Endothelial cell of umbilical vein (primary cell): ENCODE measurements at regions not wholly inside any gene's neighbourhood (a gene's known extent, or its start where the extent isn't known, plus 50 kb on each side); places are given as distances from the start of the nearest gene placed in this dataset.

ENCODE experiments used
- BruUV-seq: library from RNA; stranded (reverse); fragments of 400-500 nt; replicated peaks from 2 replicates; lab custom pipeline; 2021; lab: Mats Ljungman, UMichigan
- CTCF ChIA-PET: fragments of 300-600, 350-600 bp; sonication (Branson Sonifier 250); formaldehyde crosslinking; loops from one replicate; lab custom pipeline; 2021; ENCODE audit warnings: antibody characterized with exemption, inconsistent platforms; lab: Charles Lee
- POLR2A ChIA-PET: fragments of 300-600, 350-600 bp; sonication (Branson Sonifier 250); formaldehyde crosslinking; loops from one replicate; lab custom pipeline; 2021; ENCODE audit warnings: antibody characterized with exemption, inconsistent platforms; lab: Charles Lee
- DNase-seq: peaks from one replicate; pipeline ENCODE4 v3.0.0-alpha.2; 2011; ENCODE audit warnings: low read depth, low spot score
- FAIRE-seq: peaks from 2 replicates; lab custom pipeline; 2011; peaks lifted over from hg19 to GRCh38; lab: Jason Lieb, UNC
- H2AFZ ChIP-seq: 2 replicates; pipeline ENCODE4 v1.6.0; 2012; ENCODE audit warnings: low read depth, low read length, control low read depth, inconsistent platforms
- H3K27ac ChIP-seq: 2 replicates; pipeline ENCODE4 v1.5.1; 2011; ENCODE audit warnings: low read depth, mild to moderate bottlenecking, control low read depth, low read length, moderate library complexity; ENCODE audit not compliant: insufficient read depth
- H3K27me3 ChIP-seq, 2 experiments: 2 replicates each; pipeline versions ENCODE4 v1.6.0 to v1.6.1; 2011; ENCODE audit warnings: low read length in 2 of 2, mixed read lengths in 1 of 2; ENCODE audit not compliant: control insufficient read depth in 2 of 2, insufficient read depth in 2 of 2
- H3K36me3 ChIP-seq, 2 experiments: 2 replicates in 1 of 2; 3 replicates in 1 of 2; pipeline ENCODE4 v1.5.1; 2011; ENCODE audit warnings: low read length in 2 of 2, mild to moderate bottlenecking in 1 of 2, moderate library complexity in 1 of 2; ENCODE audit not compliant: control insufficient read depth in 2 of 2, insufficient read depth in 2 of 2; ENCODE audit errors: extremely low read depth in 1 of 2
- H3K4me1 ChIP-seq: 3 replicates; pipeline ENCODE4 v1.5.1; 2011; ENCODE audit warnings: mild to moderate bottlenecking, low read length; ENCODE audit not compliant: control insufficient read depth, insufficient read depth; ENCODE audit errors: extremely low read depth
- H3K4me2 ChIP-seq: 2 replicates; pipeline ENCODE4 v1.6.1; 2011; ENCODE audit warnings: low read length, control low read depth, mixed read lengths; ENCODE audit not compliant: insufficient read depth
- H3K4me3 ChIP-seq, 3 experiments: fragments of 200-600 bp in 1 of 3; sonication (generic), shearing (Covaris generic) in 1 of 3; replicated peaks in 1 of 3; 2 replicates each; pipeline ENCODE4 v1.5.1; 2011 to 2016; ENCODE audit warnings: control low read depth in 3 of 3, low read length in 3 of 3, mild to moderate bottlenecking in 2 of 3, inconsistent platforms in 1 of 3, low read depth in 1 of 3, moderate library complexity in 1 of 3; ENCODE audit not compliant: insufficient read depth in 1 of 3
- H3K79me2 ChIP-seq: 2 replicates; pipeline ENCODE4 v1.6.0; 2012; ENCODE audit warnings: low read length, inconsistent platforms; ENCODE audit not compliant: control insufficient read depth, insufficient read depth
- H3K9ac ChIP-seq: replicated peaks from 2 replicates; pipeline ENCODE3; 2011; ENCODE audit warnings: low read length, control low read depth; ENCODE audit not compliant: insufficient read depth; ENCODE audit errors: extremely low read depth
- H3K9me1 ChIP-seq: replicated peaks from 3 replicates; pipeline ENCODE4 v1.6.0; 2011; ENCODE audit warnings: mild to moderate bottlenecking, low read length; ENCODE audit not compliant: control insufficient read depth, insufficient read depth; ENCODE audit errors: extremely low read depth
- H3K9me3 ChIP-seq: replicated peaks from 2 replicates; pipeline ENCODE4 v1.5.1; 2012; ENCODE audit warnings: low read length, inconsistent platforms; ENCODE audit not compliant: control insufficient read depth, insufficient read depth
- H4K20me1 ChIP-seq: replicated peaks from 2 replicates; pipeline ENCODE3; 2011; ENCODE audit warnings: mild to moderate bottlenecking, low read length; ENCODE audit not compliant: control insufficient read depth, insufficient read depth; ENCODE audit errors: extremely low read depth
- CTCF ChIP-seq, 2 donors: IDR thresholded peaks; 1 replicate in 1 of 2; 2 replicates in 1 of 2; pipeline ENCODE4 v1.5.1; 2011; ENCODE audit warnings: low read length in 2 of 2, mild to moderate bottlenecking in 2 of 2, moderate library complexity in 2 of 2, control low read depth in 1 of 2, inconsistent platforms in 1 of 2, low read depth in 1 of 2; ENCODE audit not compliant: insufficient read depth in 1 of 2; ENCODE audit errors: extremely low read depth in 1 of 2
- EZH2 ChIP-seq: IDR thresholded peaks from 2 replicates; pipeline ENCODE4 v1.6.1; 2012; ENCODE audit warnings: borderline replicate concordance, low read depth, mild to moderate bottlenecking, moderate library complexity, low read length, inconsistent platforms; ENCODE audit not compliant: severe bottlenecking
- FOS ChIP-seq: IDR thresholded peaks from 2 replicates; pipeline ENCODE4 v1.6.1; 2011; ENCODE audit warnings: mild to moderate bottlenecking, low read length, moderate library complexity, borderline replicate concordance; ENCODE audit not compliant: insufficient read depth
- GATA2 ChIP-seq: IDR thresholded peaks from 2 replicates; pipeline ENCODE4 v1.7.0; 2011; ENCODE audit warnings: low read depth, mild to moderate bottlenecking, moderate library complexity, mixed read lengths, low read length; ENCODE audit not compliant: insufficient read length, insufficient read depth
- JUN ChIP-seq: IDR thresholded peaks from 2 replicates; pipeline ENCODE4 v1.6.1; 2011; ENCODE audit warnings: borderline replicate concordance, low read depth; ENCODE audit not compliant: insufficient read length, insufficient read depth
- MAX ChIP-seq: IDR thresholded peaks from 2 replicates; pipeline ENCODE4 v1.6.1; 2011; ENCODE audit not compliant: insufficient read depth, insufficient read length
- MYC ChIP-seq: IDR thresholded peaks from one replicate; pipeline ENCODE4 v1.6.1; 2011; ENCODE audit warnings: mild to moderate bottlenecking, low read depth, low read length
- POLR2A ChIP-seq: IDR thresholded peaks from 2 replicates; pipeline ENCODE4 v1.6.1; 2012; ENCODE audit warnings: low read depth, mild to moderate bottlenecking, control low read depth, low read length
- POLR2AphosphoS5 ChIP-seq: IDR thresholded peaks from 2 replicates; pipeline ENCODE4 v1.6.1; 2012; ENCODE audit warnings: low read depth, mild to moderate bottlenecking, control low read depth, low read length, moderate library complexity; ENCODE audit not compliant: insufficient read depth
- dilution Hi-C: fragments of 300-500 bp; cut with MboI; formaldehyde crosslinking; loops from one replicate; pipeline ENCODE4 v1.15.0; 2019; ENCODE audit warnings: low sequenced_read_pairs; ENCODE audit not compliant: extremely low pct_ligation_motif_present
- intact Hi-C: fragments of 100-400 bp; cut with micrococcal nuclease; formaldehyde crosslinking; loops from one replicate; pipeline ENCODE4 v1.10.0; 2022

GRCh38 chr7:113722006-113722405, 196.8 kb downstream of the PPP1R3A start:
- no TSS peak for BruUV-seq
- CTCF ChIA-PET, result interaction anchor here (1.2 kb wide), 1 partner anchor 11 kb away, joined by 5 read pairs; no protein-coding TSS in a partner anchor
- H3K36me3 ChIP-seq, result no peaks in the 10 kb centered on the region
- dilution Hi-C loops, result no loop called here
- intact Hi-C loops, result no loop called here
- no peak for DNase-seq
- POLR2A ChIA-PET, result no interaction called here
- no peaks in the 10 kb centered on the region for H3K79me2 ChIP-seq
- H3K4me2 ChIP-seq, result no peak overlapping the region
- H3K9me3 ChIP-seq, result no peaks in the 10 kb centered on the region
- H2AFZ ChIP-seq, result no peak overlapping the region
- H3K4me1 ChIP-seq, result no peaks in the 10 kb centered on the region
- no peak overlapping the region for H3K4me3 ChIP-seq
- FAIRE-seq, result no peak
- no peak overlapping the region for H3K9ac ChIP-seq
- TF ChIP-seq GATA2, result no peak
- no peak for TF ChIP-seq POLR2AphosphoS5
- no peak for TF ChIP-seq FOS
- no peak for TF ChIP-seq EZH2
- TF ChIP-seq POLR2A, result no peak
- H3K27ac ChIP-seq, result no peak overlapping the region
- H3K9me1 ChIP-seq, result no peaks in the 10 kb centered on the region
- H3K27me3 ChIP-seq, result no peaks in the 10 kb centered on the region
- no peaks in the 10 kb centered on the region for H4K20me1 ChIP-seq

- Histone ChIP-seq H3K9me1 (no peaks in the 10 kb centered on the region), H3K9ac (no peak overlapping the region), H2AFZ (no peak overlapping the region), H3K27me3 (no peaks in the 10 kb centered on the region), H4K20me1 (no peaks in the 10 kb centered on the region), H3K4me3 (no peak overlapping the region), H3K79me2 (no peaks in the 10 kb centered on the region), H3K9me3 (no peaks in the 10 kb centered on the region), H3K4me1 (no peaks in the 10 kb centered on the region), H3K27ac (no peak overlapping the region), H3K4me2 (no peak overlapping the region), H3K36me3 (no peaks in the 10 kb centered on the region)
- BruUV-seq, result no TSS peak
- no peak for TF ChIP-seq MYC
- TF ChIP-seq CTCF (IDR thresholded peaks at IDR 0.05; ENCODE audit: extremely low read depth in 1 of 2, insufficient read depth in 1 of 2, low read depth in 1 of 2, low read length in 2 of 2), result no peak
- no peak for TF ChIP-seq POLR2A
- no peak for TF ChIP-seq FOS
- TF ChIP-seq EZH2, result no peak
- TF ChIP-seq GATA2, result no peak
- no peak for TF ChIP-seq MAX
- TF ChIP-seq JUN, result no peak
- TF ChIP-seq POLR2AphosphoS5, result no peak
- ChIA-PET CTCF (no interaction called here), POLR2A (no interaction called here)
- intact Hi-C loops, result no loop called here
- no peak for FAIRE-seq
- dilution Hi-C loops, result no loop called here
- no peak for DNase-seq
Measured at GRCh38 chr7:113717739-113718138, 201.1 kb downstream of the PPP1R3A start.
